GM18858 (cell line): ENCODE measurements at regions not wholly inside any gene's neighbourhood (a gene's known extent, or its start where the extent isn't known, plus 50 kb on each side); places are given as distances from the start of the nearest gene placed in this dataset.

Experiments
- ATAC-seq: cut with Tn5 transposase; IDR thresholded peaks from one replicate; pipeline ENCODE4 v1.9.1; 2021; ENCODE audit not compliant: unreplicated experiment

GRCh38 chr18:38368886-38369285, 803.3 kb upstream of the CELF4 start:
- no peak for ATAC-seq

- no peak for ATAC-seq
These were observed 802.6 kb upstream of the CELF4 start for GRCh38 chr18:38368246-38368645.

GRCh38 chr18:38367473-38367872, 801.9 kb upstream of the CELF4 start:
- ATAC-seq, result no peak

GRCh38 chr18:38362286-38362792, 796.7 kb upstream of the CELF4 start:
- ATAC-seq, result no peak

GRCh38 chr18:38358805-38359657, 793.4 kb upstream of the CELF4 start:
- no peak for ATAC-seq

- no peak for ATAC-seq
These were observed 787.6 kb upstream of the CELF4 start for GRCh38 chr18:38353149-38353548.

DNA sequence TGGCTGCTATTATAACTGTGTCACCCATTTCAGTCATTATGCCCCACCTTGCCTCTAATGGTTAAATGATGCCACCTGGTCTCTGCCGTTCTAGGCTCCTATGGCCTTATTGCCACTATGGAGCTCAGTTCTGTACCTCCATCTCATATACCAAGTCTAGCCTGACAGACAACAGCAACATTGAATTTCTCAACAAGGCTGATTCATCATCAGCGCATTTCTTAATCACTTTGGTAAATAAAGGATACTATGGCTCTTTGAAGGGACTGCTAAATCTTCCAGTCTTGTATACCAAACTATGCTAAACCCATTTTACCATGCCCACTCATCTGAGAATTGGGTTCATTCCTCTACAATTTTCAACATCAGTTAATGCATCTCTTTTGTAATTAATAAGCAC, 784.5 kb upstream of the CELF4 start:
- no peak for ATAC-seq

- ATAC-seq, result no peak
These were observed 765.0 kb upstream of the CELF4 start for GRCh38 chr18:38330573-38330972.

DNA sequence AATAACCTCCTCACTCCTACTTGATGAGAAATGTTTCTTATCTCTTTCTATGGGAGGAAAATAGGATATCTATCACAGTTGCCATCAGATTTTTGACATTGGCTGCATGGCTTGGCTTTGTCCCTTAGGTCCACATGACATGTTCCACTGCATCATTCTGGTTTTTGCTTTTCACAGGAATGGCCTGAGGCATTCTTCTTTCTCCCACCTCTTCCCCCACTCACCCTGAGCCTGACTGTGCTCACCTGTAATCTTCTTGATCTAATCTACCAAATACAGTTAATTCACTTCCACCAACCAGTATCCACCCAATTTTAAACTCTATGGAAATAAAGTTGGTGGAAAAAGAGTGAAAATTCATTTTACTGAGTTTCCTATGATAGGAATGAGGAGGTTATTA, 763.5 kb upstream of the CELF4 start:
- no peak for ATAC-seq

GRCh38 chr18:38322206-38322605, 756.6 kb upstream of the CELF4 start:
- no peak for ATAC-seq

GRCh38 chr18:38321262-38321661, 755.7 kb upstream of the CELF4 start:
- no peak for ATAC-seq

GRCh38 chr18:38318416-38318815, 752.8 kb upstream of the CELF4 start:
- ATAC-seq, result no peak

GRCh38 chr18:38313831-38314230, 748.2 kb upstream of the CELF4 start:
- ATAC-seq, result no peak

GRCh38 chr18:38312532-38312931, 746.9 kb upstream of the CELF4 start:
- no peak for ATAC-seq

- no peak for ATAC-seq
These were observed 745.3 kb upstream of the CELF4 start for GRCh38 chr18:38310936-38311335.

- ATAC-seq, result no peak
These were observed 742.3 kb upstream of the CELF4 start for GRCh38 chr18:38307914-38308313.

DNA sequence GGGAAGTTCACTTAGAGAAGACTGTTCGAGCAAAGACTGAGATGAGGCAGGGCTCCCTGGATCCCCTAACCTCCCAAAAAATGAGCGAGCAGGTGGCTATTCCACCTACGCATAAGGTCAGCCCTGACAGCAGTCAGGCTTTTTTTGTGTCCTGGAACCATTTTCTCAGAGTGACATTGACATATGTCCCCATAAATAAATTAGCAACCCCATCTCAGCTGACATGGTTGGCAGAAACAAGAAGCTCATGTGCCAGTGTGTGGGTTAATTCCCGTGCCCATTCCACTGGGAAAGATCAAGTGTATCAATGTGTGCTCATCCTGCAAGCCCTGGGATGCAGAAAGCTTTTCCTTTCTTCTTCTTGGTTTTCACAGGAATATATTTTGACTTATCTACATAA, 740.4 kb upstream of the CELF4 start:
- no peak for ATAC-seq

DNA sequence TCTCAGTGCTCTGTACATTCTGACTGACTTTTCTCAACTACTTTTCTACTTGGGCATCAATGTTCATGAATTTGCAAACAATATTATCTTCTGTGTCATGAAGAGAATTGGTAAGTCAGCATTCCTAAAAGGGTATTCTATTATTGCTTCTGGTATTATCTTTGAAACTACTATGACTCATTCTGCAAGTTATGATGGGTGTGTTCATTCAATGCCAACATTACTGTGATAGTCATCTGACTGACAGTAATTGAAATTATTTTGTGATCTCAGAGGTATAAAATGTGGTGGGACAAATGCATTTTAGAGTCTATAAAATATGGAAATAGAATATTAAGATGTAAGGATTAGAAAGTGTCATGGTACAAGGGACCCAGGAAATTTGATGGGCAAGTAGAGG, 736.0 kb upstream of the CELF4 start:
- no peak for ATAC-seq

DNA sequence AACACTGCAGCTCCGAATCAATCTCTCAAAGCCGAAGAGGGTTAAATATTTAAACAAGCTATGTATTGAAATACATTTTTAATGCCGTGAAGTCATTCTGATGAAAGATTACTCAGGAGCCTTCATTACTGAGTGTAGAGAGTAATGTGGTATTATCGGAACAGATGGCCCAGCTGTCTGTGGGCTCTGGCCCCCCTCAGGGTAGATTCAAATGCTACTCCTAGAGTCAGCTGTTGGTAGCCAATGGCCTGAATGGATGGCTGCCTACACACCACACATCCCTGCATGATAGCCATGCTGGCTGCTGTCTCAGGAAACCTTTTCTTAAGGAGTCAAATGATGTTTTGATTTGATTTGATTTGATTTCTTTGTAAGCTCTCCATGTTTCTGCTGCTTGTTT, 732.3 kb upstream of the CELF4 start:
- no peak for ATAC-seq

DNA sequence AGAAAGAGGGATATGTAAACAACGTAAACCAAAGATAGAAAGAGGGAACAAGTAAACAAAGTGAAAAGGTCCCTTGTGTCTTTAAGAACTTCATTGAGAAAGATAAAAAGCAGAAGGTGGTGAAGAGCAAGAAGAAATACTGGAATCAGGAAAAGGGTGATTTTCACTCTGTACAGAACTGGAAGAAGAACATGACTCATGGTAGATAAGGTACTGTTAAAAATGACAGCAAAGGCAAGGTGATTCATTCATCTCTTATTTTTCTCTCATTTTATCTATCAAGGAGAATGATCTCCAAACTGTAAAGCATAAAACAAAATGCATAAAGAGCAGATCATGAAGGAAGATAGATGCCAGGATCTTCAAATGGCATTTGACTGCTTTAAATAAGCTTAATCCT, 724.6 kb upstream of the CELF4 start:
- no peak for ATAC-seq

DNA sequence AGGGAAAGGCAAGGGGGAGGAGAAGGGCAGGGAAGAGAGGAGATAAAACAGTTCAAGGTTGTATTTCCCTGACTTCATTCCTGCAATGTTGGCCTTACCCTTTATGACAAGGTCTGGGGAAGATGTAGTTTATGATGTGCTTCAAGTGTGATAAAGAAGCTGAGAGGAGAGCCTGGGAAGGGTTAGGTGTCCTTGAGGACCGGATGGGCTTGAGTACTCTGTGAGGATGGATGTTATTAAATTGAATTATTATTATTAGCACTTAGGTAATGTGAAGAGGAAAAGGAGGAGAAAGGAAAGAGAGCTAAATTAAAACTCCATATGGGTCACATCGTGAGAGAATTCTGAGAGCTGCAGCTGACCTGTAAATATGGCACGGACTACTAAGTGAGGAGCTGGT, 719.4 kb upstream of the CELF4 start:
- no peak for ATAC-seq

DNA sequence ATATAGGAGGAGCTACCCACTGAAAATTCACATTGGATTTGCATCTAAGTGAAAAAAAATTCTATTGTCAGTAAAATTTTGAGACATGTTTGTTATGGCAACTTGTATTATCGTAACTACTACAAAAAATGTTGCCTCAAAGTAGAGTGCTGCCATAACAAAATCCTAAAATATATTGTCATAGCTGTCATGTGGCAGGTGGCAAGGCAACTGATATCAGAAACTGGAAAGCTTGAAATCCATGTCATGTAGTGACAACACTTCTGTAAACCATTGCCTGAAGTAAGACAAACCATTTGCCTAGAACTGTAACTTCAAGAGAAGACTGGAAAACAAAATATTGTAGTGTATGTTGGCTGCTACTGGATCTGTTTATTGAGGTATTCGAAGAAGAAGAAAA, 697.5 kb upstream of the CELF4 start:
- ATAC-seq, result no peak

DNA sequence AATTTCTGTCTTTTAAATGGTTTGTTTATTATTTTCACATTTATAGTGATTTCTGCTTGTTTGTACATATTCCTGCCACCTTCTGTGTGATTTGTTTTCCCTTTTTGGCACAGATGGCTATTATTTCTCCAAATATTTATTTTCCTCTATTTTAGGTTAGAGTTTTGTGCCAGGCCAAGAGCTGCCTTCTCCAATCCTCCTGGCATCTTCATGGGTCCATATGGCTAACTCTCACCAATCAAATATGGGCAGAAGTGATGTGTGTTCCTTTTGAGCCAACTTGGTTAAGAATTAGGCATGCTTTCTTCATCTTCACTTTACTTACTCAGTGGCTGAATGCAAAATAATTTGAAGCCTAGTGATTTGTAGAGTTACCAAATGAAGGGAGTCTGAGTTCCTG, 697.1 kb upstream of the CELF4 start:
- ATAC-seq, result no peak
